ENCODE measurements at regions not wholly inside any gene's neighbourhood (a gene's known extent, or its start where the extent isn't known, plus 50 kb on each side); places are given as distances from the start of the nearest gene placed in this dataset.

DNA sequence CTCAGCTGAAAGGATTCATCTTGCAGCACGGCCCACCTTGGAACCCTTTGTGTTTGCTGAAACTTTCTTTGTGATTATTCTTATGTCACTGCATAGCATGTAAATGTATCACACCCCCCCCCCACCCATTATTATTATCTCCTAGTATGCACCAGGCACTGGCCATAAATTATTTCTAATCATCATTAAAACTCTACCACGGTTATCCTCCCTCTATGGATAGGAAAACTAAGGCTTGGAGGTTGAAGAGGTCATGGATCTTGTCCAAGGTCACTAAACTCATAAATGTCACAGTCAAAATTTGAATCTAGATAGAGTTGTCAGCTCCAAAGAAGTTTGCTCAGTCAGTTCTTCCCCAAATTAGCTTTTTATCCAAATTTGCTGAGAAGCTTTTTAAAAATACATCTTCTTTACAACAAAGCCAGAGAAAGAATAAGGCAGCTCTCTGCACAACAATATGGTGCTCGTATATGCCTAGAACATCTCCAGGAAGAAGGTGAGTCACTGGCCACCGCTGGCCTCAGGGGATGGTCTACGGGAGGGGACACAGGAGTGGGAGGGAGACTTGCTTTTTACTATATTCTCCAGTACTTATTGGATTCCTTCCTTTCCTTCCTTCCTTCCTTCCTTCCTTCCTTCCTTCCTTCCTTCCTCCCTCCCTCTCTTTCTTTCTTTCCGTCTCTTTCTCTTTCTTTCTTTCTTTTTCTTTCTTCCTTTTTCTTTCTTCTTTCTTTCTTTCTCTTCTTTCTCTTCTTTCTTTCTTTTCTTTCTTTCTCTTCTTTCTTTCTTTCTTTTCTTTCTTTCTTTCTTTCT is 134.5 kb downstream of the VEGFA start:
- Histone ChIP-seq H3K36me3 (ENCODE audit: insufficient read depth, low read length) (no peaks in the 10 kb centered on the region), H2AFZ (ENCODE audit: low read length, unreplicated experiment) (no peak overlapping the region), H3K27me3 (ENCODE audit: insufficient read depth, low read length) (no peaks in the 10 kb centered on the region), H3K4me3 (ENCODE audit: low read depth, low read length) (no peak overlapping the region), H3K4me1 (ENCODE audit: control insufficient read depth, insufficient read depth, low read length, unreplicated experiment) (no peaks in the 10 kb centered on the region), H3K27ac (ENCODE audit: low read depth, low read length) (no peak overlapping the region), H3K79me2 (ENCODE audit: control insufficient read depth, insufficient read depth, low read length, unreplicated experiment) (no peaks in the 10 kb centered on the region)

DNA sequence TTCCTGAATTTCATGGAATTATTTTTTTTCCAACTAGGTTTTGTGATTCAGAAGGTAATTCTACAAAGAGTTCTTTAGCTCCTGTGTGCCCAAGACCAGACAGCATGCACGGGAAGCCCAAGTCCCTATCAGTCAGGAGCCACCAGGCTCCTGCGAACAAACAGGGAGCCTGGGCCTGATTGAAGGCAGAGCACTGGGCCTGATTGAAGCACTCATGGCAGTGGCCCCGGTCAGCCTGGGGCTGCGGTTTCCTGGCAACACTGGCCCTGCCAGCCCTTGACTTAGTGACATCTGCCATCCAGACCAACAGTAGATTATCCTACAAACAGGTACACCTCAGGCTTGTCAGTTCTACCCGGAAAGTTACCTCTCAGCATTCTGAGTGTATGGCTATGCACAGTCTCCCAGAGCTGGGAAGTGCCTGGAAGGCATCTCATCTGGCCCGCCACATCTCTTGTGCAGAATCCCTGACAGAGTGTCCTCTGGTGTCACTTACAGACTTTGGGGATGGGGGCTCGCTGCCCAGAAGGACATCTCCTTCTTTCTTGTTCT is 133.8 kb downstream of the VEGFA start:
- H2AFZ ChIP-seq (ENCODE audit: low read length, unreplicated experiment), result no peak overlapping the region
- no peaks in the 10 kb centered on the region for H3K4me1 ChIP-seq (ENCODE audit: control insufficient read depth, insufficient read depth, low read length, unreplicated experiment)
- H3K27me3 ChIP-seq (ENCODE audit: insufficient read depth, low read length), result no peaks in the 10 kb centered on the region
- H3K36me3 ChIP-seq (ENCODE audit: insufficient read depth, low read length), result no peaks in the 10 kb centered on the region
- H3K4me3 ChIP-seq (ENCODE audit: low read depth, low read length), result no peak overlapping the region
- H3K79me2 ChIP-seq (ENCODE audit: control insufficient read depth, insufficient read depth, low read length, unreplicated experiment), result no peaks in the 10 kb centered on the region
- no peak overlapping the region for H3K27ac ChIP-seq (ENCODE audit: low read depth, low read length)

DNA sequence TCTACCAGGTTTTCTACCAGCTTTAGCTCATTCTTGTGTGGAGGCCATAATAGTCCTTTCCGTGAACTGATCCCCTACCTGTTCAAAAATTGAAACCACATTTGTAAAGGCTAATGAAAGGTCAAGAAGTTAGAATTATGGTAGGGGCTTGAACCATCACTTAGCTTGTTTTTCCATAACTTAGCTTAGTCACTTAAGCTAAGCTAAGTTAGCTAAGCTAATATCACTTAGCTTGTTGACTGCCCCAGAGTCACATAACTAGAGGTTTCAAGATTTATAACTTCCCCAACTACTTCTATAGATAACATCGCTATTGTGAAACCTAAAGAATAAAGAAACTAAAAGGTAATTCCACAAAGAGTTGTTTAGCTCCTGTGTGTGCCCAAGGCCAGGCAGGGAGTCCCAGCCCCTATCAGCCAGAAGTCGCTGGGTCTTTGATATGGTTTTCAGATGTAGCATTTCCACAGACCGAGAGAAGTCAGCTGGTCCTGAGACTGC is 131.8 kb downstream of the VEGFA start:
- Histone ChIP-seq H3K27me3 (ENCODE audit: insufficient read depth, low read length) (no peaks in the 10 kb centered on the region), H3K4me1 (ENCODE audit: control insufficient read depth, insufficient read depth, low read length, unreplicated experiment) (no peaks in the 10 kb centered on the region), H3K27ac (ENCODE audit: low read depth, low read length) (no peak overlapping the region), H3K4me3 (ENCODE audit: low read depth, low read length) (no peak overlapping the region), H3K79me2 (ENCODE audit: control insufficient read depth, insufficient read depth, low read length, unreplicated experiment) (no peaks in the 10 kb centered on the region), H3K36me3 (ENCODE audit: insufficient read depth, low read length) (no peaks in the 10 kb centered on the region), H2AFZ (ENCODE audit: low read length, unreplicated experiment) (no peak overlapping the region)

DNA sequence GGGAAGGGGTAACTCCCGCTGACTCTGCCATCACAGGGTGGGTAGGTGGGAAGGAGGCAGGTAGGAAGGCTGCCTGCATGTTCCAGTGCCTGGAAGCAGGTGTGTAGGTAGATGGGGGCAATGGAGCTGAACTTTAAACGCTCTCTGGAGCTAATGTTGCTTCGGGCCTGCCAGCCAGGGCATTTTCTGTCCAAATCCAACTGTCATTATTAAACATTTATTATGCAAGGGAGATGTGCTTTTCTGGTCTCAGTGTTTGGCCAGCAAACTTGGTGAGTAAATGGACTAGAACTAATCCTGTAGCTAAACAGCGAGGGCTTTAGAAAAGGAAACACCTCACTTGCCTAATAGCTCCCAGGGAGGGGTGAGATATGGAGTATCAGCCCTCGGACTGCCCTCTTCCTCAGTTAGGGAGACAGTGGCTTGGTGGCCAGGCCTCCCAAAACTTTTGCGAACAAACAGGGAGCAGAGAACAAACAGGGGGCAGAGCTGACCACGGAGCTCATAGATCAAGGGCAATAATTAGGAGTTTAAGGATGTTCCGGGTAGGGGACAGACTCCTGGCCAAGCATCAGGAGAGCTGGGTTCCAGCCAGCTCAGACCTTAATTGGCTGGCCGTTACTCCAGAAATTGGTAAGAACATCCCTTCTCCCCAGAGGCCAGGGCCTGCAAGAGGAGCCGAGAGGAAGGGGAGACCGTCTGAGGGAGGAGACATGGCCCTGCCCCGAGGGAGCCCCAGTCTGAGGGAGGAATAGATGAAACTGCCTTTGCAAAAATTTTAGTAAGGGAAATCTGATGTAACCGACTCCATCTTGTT is 131.1 kb downstream of the VEGFA start:
- no peak overlapping the region for H3K27ac ChIP-seq (ENCODE audit: low read depth, low read length)
- no peak overlapping the region for H3K4me3 ChIP-seq (ENCODE audit: low read depth, low read length)
- H3K27me3 ChIP-seq (ENCODE audit: insufficient read depth, low read length), result no peaks in the 10 kb centered on the region
- H3K4me1 ChIP-seq (ENCODE audit: control insufficient read depth, insufficient read depth, low read length, unreplicated experiment), result no peaks in the 10 kb centered on the region
- H3K36me3 ChIP-seq (ENCODE audit: insufficient read depth, low read length), result no peaks in the 10 kb centered on the region
- H3K79me2 ChIP-seq (ENCODE audit: control insufficient read depth, insufficient read depth, low read length, unreplicated experiment), result no peaks in the 10 kb centered on the region
- no peak overlapping the region for H2AFZ ChIP-seq (ENCODE audit: low read length, unreplicated experiment)

DNA sequence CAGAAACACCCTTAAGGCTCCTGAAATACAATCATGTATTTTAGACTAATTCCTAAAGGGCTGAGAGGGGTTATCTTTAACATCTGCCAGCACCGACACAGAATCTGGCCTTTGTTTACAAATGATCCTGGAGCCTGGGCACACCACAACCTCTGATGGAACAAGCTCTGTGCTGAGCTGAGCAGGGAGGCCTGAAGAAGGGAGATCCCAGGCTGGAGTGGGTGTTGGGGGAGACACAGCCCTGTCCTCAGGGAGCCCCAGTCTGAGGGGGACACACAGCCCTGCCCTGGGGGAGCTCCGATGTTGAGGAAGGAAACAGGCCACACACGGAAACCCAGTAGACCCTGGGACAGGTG is 130.5 kb downstream of the VEGFA start:
- Histone ChIP-seq H3K4me3 (ENCODE audit: low read depth, low read length) (no peak overlapping the region), H3K79me2 (ENCODE audit: control insufficient read depth, insufficient read depth, low read length, unreplicated experiment) (no peaks in the 10 kb centered on the region), H2AFZ (ENCODE audit: low read length, unreplicated experiment) (no peak overlapping the region), H3K36me3 (ENCODE audit: insufficient read depth, low read length) (no peaks in the 10 kb centered on the region), H3K27me3 (ENCODE audit: insufficient read depth, low read length) (no peaks in the 10 kb centered on the region), H3K4me1 (ENCODE audit: control insufficient read depth, insufficient read depth, low read length, unreplicated experiment) (no peaks in the 10 kb centered on the region), H3K27ac (ENCODE audit: low read depth, low read length) (no peak overlapping the region)

DNA sequence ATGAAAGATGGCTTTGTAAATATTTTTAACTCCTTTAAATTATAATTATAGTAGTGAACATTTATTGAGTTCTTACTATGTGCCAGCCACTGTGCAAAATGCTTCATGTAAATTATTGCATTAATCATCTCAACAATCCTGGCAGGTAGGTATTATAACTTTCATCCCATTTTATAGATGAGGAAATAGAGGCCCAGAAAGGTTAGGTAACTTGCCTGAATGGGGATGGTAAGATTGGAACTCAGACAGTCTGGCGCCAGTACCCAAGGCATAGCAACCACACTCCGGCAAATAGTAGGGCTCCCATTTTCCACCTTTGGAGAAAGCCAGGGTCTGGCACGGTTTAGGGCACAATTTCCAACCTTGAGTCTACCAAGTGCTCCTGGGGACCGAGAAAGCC is 129.8 kb downstream of the VEGFA start:
- H3K4me3 ChIP-seq (ENCODE audit: low read depth, low read length), result no peak overlapping the region
- no peaks in the 10 kb centered on the region for H3K36me3 ChIP-seq (ENCODE audit: insufficient read depth, low read length)
- H3K4me1 ChIP-seq (ENCODE audit: control insufficient read depth, insufficient read depth, low read length, unreplicated experiment), result no peaks in the 10 kb centered on the region
- no peak overlapping the region for H3K27ac ChIP-seq (ENCODE audit: low read depth, low read length)
- H2AFZ ChIP-seq (ENCODE audit: low read length, unreplicated experiment), result no peak overlapping the region
- no peaks in the 10 kb centered on the region for H3K27me3 ChIP-seq (ENCODE audit: insufficient read depth, low read length)
- H3K79me2 ChIP-seq (ENCODE audit: control insufficient read depth, insufficient read depth, low read length, unreplicated experiment), result no peaks in the 10 kb centered on the region

DNA sequence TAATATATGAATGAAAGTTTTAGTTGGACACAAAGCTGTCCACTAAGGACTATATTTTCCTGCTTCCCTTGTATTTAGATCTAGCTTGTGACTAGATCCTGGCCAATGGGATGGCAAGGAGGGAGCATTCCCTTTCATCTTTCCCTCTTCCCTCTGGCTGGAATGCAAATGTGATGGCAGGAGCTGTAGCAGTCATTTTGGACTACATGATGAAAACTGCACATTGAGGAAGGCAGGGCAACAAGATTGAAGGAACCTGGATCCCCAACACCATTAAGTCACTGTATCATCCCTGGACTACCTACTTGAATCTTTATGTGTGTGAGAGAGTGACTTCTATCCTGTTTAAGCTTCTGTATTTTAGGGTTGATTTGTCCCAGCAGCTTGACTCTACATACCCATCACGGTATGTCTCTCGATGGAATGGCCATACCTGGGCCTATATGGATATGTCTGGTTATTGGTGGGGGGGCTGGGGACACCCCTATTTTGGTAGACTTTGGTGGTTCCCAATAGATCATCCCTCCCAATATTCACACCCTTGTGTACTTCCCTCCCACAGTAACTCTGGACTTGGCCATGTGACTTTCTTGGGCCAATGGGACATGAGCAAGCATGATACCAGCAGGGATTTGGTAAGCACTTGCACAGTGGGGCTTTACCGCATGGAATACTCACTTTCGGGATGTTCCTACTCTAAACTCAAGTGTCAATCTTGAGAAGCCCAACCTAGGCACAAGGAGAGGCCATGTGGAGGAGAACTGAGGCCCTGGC is 128.5 kb downstream of the VEGFA start:
- no peaks in the 10 kb centered on the region for H3K4me1 ChIP-seq (ENCODE audit: control insufficient read depth, insufficient read depth, low read length, unreplicated experiment)
- no peak overlapping the region for H3K27ac ChIP-seq (ENCODE audit: low read depth, low read length)
- no peak overlapping the region for H2AFZ ChIP-seq (ENCODE audit: low read length, unreplicated experiment)
- no peaks in the 10 kb centered on the region for H3K27me3 ChIP-seq (ENCODE audit: insufficient read depth, low read length)
- no peaks in the 10 kb centered on the region for H3K79me2 ChIP-seq (ENCODE audit: control insufficient read depth, insufficient read depth, low read length, unreplicated experiment)
- no peak overlapping the region for H3K4me3 ChIP-seq (ENCODE audit: low read depth, low read length)
- no peaks in the 10 kb centered on the region for H3K36me3 ChIP-seq (ENCODE audit: insufficient read depth, low read length)

DNA sequence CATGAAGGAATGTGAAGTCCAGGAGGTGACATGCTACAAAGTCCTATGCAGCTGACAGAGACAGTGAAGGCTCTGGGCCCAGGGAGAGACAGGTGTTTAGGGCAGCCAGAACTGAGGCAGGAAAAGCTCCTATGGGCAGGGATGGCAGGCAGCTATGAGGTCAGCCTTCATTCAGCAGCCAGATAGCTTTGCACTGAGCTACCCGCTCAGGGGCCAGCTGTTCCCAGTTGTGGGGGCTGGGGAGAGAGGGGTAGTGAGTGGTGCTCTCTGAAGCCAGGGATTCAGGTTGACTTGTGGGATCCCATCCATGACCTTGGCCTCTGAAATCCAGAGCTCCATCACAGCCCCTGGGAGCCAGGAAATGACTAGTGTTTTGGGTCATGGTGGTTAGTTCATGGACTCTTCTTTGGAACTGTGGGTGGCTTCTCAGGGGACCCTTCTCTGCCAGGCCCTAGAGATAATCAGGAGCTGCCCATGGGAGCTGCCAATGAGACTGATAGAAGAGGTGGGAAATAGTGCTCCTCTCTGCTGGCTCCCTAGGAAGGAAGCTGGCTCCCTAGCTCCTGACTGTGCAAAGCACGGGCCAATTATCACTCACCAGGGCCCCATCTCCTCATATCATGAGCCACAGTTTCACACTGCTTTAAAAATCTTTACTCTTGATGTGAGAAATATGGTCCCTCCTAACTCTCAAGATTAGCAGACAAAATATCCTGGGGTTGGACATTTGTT is 127.7 kb downstream of the VEGFA start:
- no peaks in the 10 kb centered on the region for H3K4me1 ChIP-seq (ENCODE audit: control insufficient read depth, insufficient read depth, low read length, unreplicated experiment)
- no peaks in the 10 kb centered on the region for H3K27me3 ChIP-seq (ENCODE audit: insufficient read depth, low read length)
- no peaks in the 10 kb centered on the region for H3K79me2 ChIP-seq (ENCODE audit: control insufficient read depth, insufficient read depth, low read length, unreplicated experiment)
- H3K4me3 ChIP-seq (ENCODE audit: low read depth, low read length), result no peak overlapping the region
- H2AFZ ChIP-seq (ENCODE audit: low read length, unreplicated experiment), result no peak overlapping the region
- no peaks in the 10 kb centered on the region for H3K36me3 ChIP-seq (ENCODE audit: insufficient read depth, low read length)
- H3K27ac ChIP-seq (ENCODE audit: low read depth, low read length), result no peak overlapping the region

DNA sequence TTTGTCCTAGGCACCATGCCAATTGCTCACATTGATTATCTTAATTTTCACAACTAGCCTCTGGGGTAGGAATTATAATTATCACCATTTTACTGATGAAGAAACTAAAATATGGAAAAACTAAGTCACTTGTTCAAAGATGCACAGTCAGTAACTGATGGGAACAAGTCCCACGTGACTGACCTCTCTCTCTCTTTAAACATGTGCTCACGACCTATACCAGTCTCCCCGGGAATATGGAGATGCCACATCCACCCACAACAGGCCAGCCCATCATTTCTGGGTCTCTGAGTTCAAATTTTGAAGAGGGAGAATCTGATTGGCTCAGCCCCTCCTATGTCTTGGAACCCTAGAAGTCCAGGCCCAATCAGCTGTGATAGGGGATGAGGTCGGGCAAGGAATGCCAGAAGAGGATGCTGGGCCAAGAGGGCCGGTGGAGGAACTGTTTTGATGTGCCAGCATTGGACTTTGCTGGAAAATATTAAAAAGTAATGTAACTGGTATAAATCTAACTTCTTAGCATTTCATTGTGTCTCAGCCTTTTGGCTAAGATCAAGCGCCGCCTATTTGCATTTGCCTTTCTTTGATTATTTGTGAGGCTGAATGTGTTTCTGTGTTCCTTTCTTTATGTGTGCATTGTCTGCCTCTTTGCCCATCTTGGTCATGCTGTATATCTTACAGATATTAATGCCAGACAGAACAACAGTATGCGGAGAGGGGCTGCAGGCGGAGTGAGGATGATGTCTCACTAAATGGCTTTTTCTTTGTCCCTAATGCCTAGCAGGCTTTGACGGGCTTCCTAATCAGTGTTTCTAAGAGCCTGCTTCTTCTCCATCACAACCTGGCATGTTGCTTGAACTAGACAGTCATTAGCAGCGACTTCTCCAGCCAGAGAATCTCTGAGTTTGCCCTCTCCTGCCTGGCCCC is 126.6 kb downstream of the VEGFA start:
- no peaks in the 10 kb centered on the region for H3K27me3 ChIP-seq (ENCODE audit: insufficient read depth, low read length)

More for the DNA sequence above, 126.6 kb downstream of the VEGFA start:
- Histone ChIP-seq H3K4me1 (ENCODE audit: control insufficient read depth, insufficient read depth, low read length, unreplicated experiment) (no peaks in the 10 kb centered on the region), H3K27ac (ENCODE audit: low read depth, low read length) (no peak overlapping the region), H2AFZ (ENCODE audit: low read length, unreplicated experiment) (no peak overlapping the region), H3K4me3 (ENCODE audit: low read depth, low read length) (no peak overlapping the region), H3K79me2 (ENCODE audit: control insufficient read depth, insufficient read depth, low read length, unreplicated experiment) (no peaks in the 10 kb centered on the region), H3K36me3 (ENCODE audit: insufficient read depth, low read length) (no peaks in the 10 kb centered on the region)
